CD4-positive, alpha-beta T cell treated with Interleukin-2 at 100 ng/mL for 4 hours (primary cell): ENCODE measurements at regions not wholly inside any gene's neighbourhood (a gene's known extent, or its start where the extent isn't known, plus 50 kb on each side); places are given as distances from the start of the nearest gene placed in this dataset.
"Not testable (repeated sequence)": the region's sequence is repeated elsewhere in the genome, so short reads cannot be mapped to it uniquely, and the experiment has no call there.

Source experiments
- DNase-seq: peaks from one replicate; pipeline ENCODE4 v3.0.0-alpha.2; 2020; ENCODE audit warnings: low spot score

DNA sequence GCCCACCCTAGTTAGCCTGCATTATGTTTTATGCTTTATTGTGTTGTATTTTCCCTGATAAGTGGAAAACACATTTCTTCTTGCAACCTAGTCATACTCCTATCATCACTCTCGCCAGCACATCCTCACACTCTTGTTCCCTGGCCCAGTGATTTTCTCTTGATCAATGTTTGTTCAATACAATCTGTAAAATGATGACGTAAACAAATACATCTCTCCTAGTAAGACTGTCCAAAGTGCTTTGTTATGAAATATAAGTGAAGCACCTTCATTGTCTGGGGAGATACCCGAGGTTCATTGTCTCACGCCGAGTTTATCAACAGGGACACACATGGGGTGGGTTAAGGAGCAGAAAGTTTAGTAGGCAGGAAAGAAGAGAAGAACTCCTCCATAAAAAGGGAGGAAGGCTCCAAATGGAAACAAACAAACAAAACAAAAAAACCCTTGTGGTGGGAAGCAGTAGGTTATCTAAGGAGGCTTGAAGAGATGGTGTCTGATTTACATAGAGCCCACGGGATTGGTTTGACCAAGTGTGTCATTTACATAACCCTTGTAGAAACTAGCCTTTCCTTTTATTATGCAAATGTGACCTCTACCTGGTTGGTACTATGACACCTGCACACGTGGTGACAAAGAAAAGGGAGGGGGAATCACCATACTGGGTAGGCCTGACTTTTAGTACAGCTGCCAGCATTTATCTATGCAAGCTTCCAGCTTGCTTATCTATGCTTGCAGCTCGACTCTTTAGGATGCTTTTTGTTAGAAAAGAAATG lies 1317.9 kb upstream of the SPRY2 start:
- no peak for DNase-seq

GRCh38 chr13:81639984-81640582 lies 1299.2 kb upstream of the SPRY2 start:
- no peak for DNase-seq

DNA sequence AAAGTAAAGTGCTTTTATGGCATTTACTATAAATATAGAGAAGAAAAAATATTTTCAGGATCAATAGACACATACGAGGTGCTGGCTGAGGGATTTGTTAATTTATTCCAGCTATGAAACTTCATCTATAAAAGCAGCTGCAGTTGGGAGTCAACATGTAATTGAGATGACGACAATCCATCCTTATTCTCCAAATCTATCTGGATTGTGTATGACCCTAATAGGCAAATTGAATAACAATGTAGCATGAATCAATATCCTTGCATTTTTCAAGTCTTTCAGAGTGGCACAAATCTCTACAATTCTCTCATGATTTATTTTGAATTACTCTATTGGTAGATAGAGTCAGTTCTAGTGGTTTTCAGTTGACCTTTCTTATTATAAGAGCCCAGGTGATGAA lies 1296.5 kb upstream of the SPRY2 start:
- no peak for DNase-seq

- DNase-seq, result no peak
Measured at GRCh38 chr13:81636120-81636519, 1295.2 kb upstream of the SPRY2 start.

GRCh38 chr13:81615031-81615430 lies 1274.1 kb upstream of the SPRY2 start:
- DNase-seq, result no peak

DNA sequence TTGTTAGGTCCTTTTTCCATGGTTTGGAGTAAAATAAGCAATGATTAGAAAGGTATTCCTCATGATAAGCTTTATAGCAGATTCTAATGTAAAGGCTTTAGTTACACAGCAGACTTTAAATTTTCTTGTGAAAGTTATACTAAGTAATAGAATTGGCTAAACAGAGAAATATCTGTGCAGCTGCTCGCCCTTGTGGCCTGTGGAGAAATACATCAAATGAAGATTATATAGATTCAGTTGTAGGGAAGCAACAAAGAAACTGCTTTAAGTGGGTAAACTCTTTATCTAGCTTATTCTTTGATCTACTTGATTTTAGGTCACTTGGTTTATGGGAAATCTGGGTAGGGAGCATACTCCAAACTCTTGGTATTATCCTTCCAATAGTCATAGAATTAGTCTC lies 1269.7 kb upstream of the SPRY2 start:
- DNase-seq, result no peak

DNA sequence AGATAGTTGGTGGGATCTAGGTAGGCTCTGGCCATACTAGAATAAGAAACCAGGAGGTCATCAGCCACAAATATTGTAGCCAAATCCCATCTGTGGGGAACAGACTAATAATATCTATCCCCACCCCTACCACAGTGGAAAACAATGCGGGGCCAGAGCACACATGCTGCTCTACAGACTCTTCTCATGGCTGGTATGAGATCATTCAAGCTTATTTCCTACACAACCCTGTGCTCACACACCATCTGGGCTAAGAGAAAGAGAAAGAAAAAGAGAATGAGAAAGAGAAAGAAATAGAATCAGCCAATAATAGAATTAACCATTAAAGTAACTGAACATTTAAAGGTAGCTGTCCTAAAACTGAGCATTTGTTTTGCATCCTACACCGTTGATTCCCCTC lies 1268.4 kb upstream of the SPRY2 start:
- no peak for DNase-seq

DNA sequence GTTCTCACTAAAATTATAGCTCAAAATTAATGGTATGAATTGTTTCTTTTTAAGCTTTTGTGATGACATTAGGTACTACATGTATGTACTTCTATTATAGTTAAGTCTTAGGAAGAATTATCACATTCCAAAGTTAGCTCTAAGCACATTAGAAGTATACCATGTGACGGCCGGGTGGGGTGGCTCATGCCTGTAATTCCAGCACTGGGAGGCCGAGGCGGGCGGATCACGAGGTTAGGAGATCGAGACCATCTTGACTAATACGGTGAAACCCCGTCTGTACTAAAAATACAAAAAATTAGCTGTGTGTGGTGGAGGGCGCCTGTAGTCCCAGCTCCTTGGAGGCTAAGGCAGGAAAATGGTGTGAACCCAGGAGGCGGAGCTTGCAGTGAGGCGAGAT lies 1265.1 kb upstream of the SPRY2 start:
- no peak for DNase-seq

DNA sequence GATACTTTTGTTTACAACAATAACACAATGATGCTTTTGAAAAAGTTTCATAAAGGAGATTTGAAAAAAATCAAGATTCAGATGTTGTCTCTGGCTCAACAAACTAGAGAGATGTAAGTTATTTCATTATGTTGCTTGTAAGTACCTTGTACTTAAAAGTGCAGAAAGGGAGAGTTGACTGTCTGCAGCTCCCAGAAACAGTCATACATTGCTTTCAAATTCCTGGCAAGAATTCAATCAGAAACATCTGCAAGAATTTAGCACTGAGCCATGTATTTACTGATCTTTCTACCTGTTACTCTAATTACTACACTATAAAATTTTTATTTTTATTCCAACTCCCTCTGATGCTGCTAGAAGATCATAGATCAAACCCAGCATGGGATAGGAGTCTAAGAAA lies 1261.3 kb upstream of the SPRY2 start:
- no peak for DNase-seq

DNA sequence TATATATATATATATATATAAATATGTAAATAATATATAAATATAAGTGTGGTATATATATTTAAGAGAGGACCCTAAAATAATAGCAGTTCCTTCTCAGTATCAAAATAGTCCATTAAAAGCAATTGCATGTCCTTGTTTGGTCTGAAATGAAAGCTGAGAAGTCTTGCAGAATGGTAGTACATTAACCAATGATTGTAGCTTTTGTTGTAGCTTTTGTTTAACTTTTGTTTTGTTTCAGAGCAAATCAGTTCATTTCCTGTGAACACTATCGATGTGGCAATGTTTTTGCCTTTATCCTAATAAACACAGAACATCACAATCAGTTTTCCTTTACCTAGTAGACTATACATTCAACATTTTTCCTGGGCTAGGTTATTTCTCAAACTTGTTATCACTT lies 1256.2 kb upstream of the SPRY2 start:
- no peak for DNase-seq

DNA sequence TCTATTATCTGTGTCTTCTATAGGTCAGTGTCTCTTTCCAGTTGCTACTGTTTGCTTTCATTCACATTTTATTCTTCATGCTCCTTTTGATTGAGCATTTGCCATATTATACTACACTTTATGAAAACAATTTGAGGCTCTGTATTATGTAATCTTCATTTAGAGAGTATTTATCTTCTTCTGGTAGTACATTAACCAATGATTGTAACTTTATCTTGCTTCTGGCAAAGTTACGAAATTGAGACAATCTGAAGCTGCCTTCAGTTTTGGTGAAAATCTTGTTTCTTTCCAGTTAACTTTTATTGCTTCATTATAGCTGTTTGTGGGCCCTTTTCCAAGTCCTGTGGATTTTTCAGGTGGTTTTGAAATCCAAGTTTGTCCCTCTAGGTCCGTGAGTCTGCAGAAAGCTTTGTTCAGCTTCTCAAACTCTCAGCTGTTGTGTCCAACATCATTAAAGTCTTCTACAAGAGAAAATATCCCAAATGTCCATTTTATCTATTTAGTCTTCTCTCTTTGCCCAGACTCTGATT lies 1255.4 kb upstream of the SPRY2 start:
- DNase-seq, result no peak

DNA sequence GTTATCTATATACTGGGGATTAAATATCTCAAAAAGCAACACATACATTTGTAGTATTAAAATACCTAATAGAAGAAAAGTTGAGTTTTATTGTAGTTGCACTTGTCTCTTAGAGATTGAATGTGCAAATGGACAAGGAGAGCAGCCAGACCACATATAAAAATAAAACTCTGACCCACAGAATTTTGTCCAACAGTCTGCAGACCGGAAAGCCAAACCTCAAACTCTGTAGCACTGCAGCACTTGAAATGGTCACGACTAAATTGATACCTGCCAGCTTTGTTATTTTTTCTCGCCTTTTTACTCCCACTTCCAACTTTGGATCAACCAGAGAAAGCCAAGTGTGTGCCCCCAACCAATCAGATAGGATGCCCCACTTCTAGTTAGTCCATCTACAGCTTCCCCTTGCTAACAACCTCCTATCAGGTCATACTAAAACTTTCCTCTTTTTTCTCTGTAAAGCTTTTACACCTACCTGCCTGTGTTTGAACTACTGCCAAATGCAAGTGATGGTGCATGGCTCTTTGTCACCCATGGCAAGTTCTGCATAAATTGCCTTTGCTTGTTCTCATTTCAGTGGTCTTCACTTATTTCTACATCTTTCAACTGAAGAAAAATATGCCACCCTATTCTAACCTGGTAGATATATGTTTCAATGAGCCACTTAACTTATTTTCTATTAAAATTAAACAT lies 1250.7 kb upstream of the SPRY2 start:
- DNase-seq, result no peak

- DNase-seq, result no peak
Measured at GRCh38 chr13:81582381-81582780, 1241.5 kb upstream of the SPRY2 start.

GRCh38 chr13:81577601-81578195 lies 1236.8 kb upstream of the SPRY2 start:
- no peak for DNase-seq

- no peak for DNase-seq
Measured at GRCh38 chr13:81568824-81569223, 1227.9 kb upstream of the SPRY2 start.

DNA sequence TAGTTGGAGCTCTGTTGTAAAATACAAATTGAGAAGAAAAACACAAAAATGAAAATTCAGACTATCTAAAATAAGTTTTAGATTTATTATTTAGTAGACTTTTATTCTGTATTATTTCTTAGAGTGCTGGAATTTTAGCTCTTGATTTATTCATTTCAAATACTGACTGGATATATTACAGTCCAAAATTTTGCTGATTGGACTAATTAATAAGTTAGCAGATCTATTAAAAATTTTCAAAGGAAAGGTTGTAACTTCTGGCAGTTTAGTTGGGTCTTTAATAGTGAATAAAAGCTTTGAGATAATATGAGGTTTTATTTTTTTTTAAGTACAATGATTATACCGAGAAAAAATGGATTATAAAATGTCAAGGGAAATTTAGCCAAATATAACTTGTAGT lies 1224.9 kb upstream of the SPRY2 start:
- DNase-seq, result no peak

DNA sequence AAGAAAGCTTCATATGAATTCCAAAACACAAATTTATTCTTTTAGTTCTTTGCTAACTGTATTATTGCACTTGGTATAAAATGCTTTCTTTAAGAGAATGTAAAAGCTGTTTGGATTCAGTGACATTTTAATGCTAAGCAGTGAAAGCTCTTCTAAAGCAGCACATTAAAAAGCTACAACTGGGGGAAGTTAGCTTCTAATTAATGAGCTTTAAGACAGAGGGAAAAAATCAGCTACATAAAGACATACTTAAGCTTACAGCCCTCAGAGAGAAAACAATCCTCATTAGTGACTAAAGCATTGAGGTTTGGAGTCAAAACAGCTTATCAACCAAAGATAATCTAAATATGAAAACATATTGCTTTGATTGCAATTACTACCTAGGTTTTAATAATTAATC lies 1222.2 kb upstream of the SPRY2 start:
- no peak for DNase-seq

DNA sequence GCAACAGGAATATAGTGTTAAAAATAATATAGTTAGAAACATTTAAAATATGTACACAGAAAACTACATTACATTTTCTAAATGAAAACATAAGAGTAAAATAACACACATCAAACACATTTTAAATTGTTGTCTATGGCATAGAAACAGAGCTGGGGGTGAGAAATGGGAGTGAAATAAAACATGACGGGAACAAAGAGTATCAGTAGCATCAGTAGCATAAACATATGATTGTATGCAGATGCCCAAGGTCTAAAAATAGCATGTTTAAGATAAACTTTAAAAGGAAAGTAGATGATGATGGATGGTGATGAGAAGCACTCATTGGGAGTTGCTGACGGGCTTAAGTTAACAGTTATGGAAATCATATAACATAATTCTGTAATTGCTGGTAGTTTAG lies 1221.7 kb upstream of the SPRY2 start:
- DNase-seq, result no peak

GRCh38 chr13:81551036-81551435 lies 1210.1 kb upstream of the SPRY2 start:
- DNase-seq, result no peak

DNA sequence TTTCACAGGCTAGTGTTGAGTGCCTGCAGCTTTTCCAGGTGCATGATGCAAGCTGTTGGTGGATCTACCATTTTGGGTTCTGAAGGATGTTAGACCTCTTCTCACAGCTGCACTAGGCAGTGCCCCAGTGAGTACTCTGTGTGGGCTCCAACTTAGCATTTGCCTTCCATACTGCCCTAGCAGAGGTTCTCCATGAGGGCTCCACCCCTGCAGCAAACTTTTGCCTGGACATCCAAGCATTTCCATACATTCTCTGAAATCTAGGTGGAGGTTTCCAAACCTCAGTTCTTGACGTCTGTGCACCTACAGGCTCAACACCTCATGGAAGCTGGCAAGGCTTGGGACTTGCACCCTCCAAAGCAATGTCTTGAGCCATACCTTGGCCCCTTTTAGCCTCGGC lies 1205.4 kb upstream of the SPRY2 start:
- not testable (repeated sequence) for DNase-seq

DNA sequence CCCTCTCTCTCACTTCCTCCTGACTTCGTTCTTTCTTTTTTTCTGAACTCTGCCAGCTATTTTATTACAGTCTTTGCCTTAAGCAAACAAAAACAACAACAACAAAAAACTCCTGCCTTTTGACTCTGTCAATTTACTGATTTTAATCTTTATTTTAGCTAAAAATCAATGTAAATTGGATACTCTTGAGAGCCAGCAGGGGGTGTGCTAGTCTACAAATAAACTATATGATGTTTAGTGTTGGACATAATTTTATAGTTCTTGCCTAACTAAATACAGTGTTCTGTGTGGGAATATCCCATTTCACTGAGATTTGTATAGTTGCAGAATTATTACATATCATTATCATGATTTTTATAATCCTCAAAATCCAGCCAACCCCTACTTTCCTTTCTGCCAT lies 1199.9 kb upstream of the SPRY2 start:
- no peak for DNase-seq

- no peak for DNase-seq
Measured at GRCh38 chr13:81539643-81540150, 1198.8 kb upstream of the SPRY2 start.

- DNase-seq, result no peak
Measured at GRCh38 chr13:81498969-81499368, 1158.0 kb upstream of the SPRY2 start.
